GM23248 (cell line): ENCODE measurements at regions not wholly inside any gene's neighbourhood (a gene's known extent, or its start where the extent isn't known, plus 50 kb on each side); places are given as distances from the start of the nearest gene placed in this dataset.
A peak's percentile ranks its signal among the peaks of the same experiment; 100 is the strongest.

Experiments used
- DNase-seq: peaks from one replicate; pipeline ENCODE4 v3.0.0-alpha.2; 2015
- H2AFZ ChIP-seq: fragments of 200-600 bp; sonication (generic); 2 replicates; pipeline ENCODE4 v1.6.1; 2016; ENCODE audit warnings: antibody characterized with exemption
- H3F3A ChIP-seq: fragments of 200-600 bp; sonication (generic); 2 replicates; pipeline ENCODE4 v1.6.1; 2016; ENCODE audit warnings: mild to moderate bottlenecking, antibody characterized with exemption, mixed run types; ENCODE audit not compliant: insufficient read depth
- H3K27ac ChIP-seq: fragments of 200-600 bp; sonication (generic); 2 replicates; pipeline ENCODE4 v1.5.1; 2016; ENCODE audit warnings: mild to moderate bottlenecking
- H3K27me3 ChIP-seq: fragments of 200-600 bp; sonication (generic); replicated peaks from 2 replicates; pipeline ENCODE4 v1.6.1; 2016; ENCODE audit warnings: mild to moderate bottlenecking; ENCODE audit not compliant: insufficient read depth
- H3K36me3 ChIP-seq: fragments of 200-600 bp; sonication (generic); 2 replicates; pipeline ENCODE4 v1.6.1; 2016; ENCODE audit warnings: low read depth, mild to moderate bottlenecking
- H3K4me1 ChIP-seq: fragments of 200-600 bp; sonication (generic); 2 replicates; pipeline ENCODE4 v1.6.1; 2016; ENCODE audit warnings: mild to moderate bottlenecking; ENCODE audit not compliant: insufficient read depth
- H3K4me2 ChIP-seq: fragments of 200-600 bp; sonication (generic); one replicate; pipeline ENCODE4 v1.6.1; 2016; ENCODE audit warnings: mild to moderate bottlenecking; ENCODE audit not compliant: unreplicated experiment
- H3K4me3 ChIP-seq: fragments of 200-600 bp; sonication (generic); 2 replicates; pipeline ENCODE4 v1.5.1; 2016; ENCODE audit warnings: mild to moderate bottlenecking
- H3K79me2 ChIP-seq: fragments of 200-600 bp; sonication (generic); 2 replicates; pipeline ENCODE4 v1.6.1; 2016; ENCODE audit warnings: mild to moderate bottlenecking; ENCODE audit not compliant: insufficient read depth
- H3K9ac ChIP-seq: fragments of 200-600 bp; sonication (generic); 2 replicates; pipeline ENCODE4 v1.6.1; 2016; ENCODE audit warnings: mild to moderate bottlenecking
- H3K9me2 ChIP-seq: fragments of 200-600 bp; sonication (generic); 2 replicates; pipeline ENCODE4 v1.6.1; 2016; ENCODE audit warnings: mixed run types, mild to moderate bottlenecking, moderate library complexity; ENCODE audit not compliant: insufficient read depth
- H3K9me3 ChIP-seq: fragments of 200-600 bp; sonication (generic); one replicate; pipeline ENCODE4 v1.6.1; 2017; ENCODE audit warnings: low read depth
- H4K20me1 ChIP-seq: fragments of 200-600 bp; sonication (generic); 2 replicates; pipeline ENCODE4 v1.6.0; 2016; ENCODE audit not compliant: insufficient read depth
- EZH2 ChIP-seq: fragments of 200-600 bp; sonication (generic); IDR thresholded peaks from 2 replicates; pipeline ENCODE4 v1.6.1; 2018; ENCODE audit warnings: antibody characterized with exemption, mild to moderate bottlenecking; ENCODE audit not compliant: insufficient read depth, poor library complexity, severe bottlenecking
- EZH2phosphoT487 ChIP-seq: fragments of 200-600 bp; sonication (generic); IDR thresholded peaks from 2 replicates; pipeline ENCODE4 v1.6.1; 2018; ENCODE audit warnings: antibody characterized with exemption, moderate library complexity, mild to moderate bottlenecking, low read depth; ENCODE audit not compliant: insufficient read depth
- WGBS, 2 experiments: methylation state at CpG; one replicate each; pipeline ENCODE4 v1.1.6; 2015 to 2017; ENCODE audit warnings: low lambda C conversion rate in 2 of 2, low coverage in 1 of 2; ENCODE audit errors: missing lambda C conversion rate in 2 of 2; 5-methylcytosine and 5-hydroxymethylcytosine counted together
- in situ Hi-C: fragments of 300-500 bp; cut with MboI; formaldehyde crosslinking; loops from 2 replicates; pipeline ENCODE4 v1.15.0; 2020

DNA sequence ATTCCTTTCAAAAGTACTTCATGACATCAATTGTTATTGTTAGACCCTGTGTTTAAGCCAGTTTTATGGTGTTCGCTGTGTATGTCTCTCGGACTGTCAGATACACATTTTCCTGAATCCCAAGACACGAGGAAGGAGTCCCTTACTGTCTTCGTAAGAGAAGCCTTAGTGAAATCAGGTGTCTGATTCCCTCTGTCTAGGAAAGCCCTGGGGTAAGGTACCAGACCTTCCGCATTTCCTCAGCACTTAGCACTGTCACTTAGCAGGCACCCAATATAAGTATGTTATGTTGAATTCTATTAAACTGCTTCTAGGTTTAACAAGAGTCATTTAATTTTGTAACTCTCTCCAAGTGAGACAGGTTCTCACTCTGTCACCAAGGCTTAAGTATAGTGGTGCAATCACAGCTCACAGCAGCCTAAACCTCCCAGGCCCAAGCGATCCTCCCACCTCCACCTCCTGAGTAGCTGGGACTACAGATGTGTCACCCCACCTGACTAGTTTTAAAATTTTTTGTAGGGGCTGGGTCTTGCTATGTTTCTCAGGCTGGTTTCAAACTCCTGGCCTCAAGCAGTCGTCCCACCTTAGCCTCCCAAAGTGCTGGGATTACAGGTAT, 111.0 kb downstream of the BBS10 start:
- no peak overlapping the region for H3K27ac ChIP-seq
- H3F3A ChIP-seq, result peaks cover 4% of the 10 kb centered on the region; the same call in 1 of the 2 replicates
- H3K4me2 ChIP-seq, result no peak overlapping the region
- H2AFZ ChIP-seq, result no peak overlapping the region
- in situ Hi-C loops, result no loop called here
- H3K9me2 ChIP-seq, result no peaks in the 10 kb centered on the region
- DNase-seq, result no peak
- H3K79me2 ChIP-seq, result no peaks in the 10 kb centered on the region
- H3K4me1 ChIP-seq, result peaks cover 15% of the 10 kb centered on the region; the same call in 1 of the 2 replicates
- no peaks in the 10 kb centered on the region for H4K20me1 ChIP-seq
- H3K27me3 ChIP-seq, result no peaks in the 10 kb centered on the region
- H3K9ac ChIP-seq, result no peak overlapping the region
- H3K4me3 ChIP-seq, result no peak overlapping the region
- 79 to 80% methylated on average over 7 of the region's 7 CpGs for WGBS, 2 experiments
- no peaks in the 10 kb centered on the region for H3K9me3 ChIP-seq
- H3K36me3 ChIP-seq, result no peaks in the 10 kb centered on the region
- TF ChIP-seq EZH2phosphoT487 (no peak), EZH2 (no peak)

DNA sequence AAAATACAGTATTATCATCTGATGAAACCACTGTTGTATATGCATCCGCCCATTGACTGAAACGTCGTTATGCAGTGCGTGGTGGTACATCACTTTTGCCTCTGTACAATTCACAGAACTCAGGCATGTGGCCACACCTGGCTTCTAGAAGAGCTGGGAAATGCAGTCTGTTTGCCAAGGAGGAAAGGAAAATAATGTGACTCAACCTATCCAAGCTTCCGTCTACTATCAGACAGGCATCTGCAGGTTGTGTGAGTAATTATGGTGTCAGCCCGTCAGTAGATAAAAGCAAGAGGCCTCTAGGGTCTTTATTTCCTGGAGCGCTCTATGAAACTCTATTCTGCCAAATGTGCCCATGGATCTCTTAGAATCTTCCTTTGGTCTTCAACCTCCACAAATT, 111.6 kb downstream of the BBS10 start:
- H2AFZ ChIP-seq, result no peak overlapping the region
- WGBS, 2 experiments, result 68 to 72% methylated on average over 7 of the region's 7 CpGs
- no peak overlapping the region for H3K27ac ChIP-seq
- H3K9me3 ChIP-seq, result no peaks in the 10 kb centered on the region
- in situ Hi-C loops, result no loop called here
- no peak overlapping the region for H3K4me3 ChIP-seq
- no peaks in the 10 kb centered on the region for H4K20me1 ChIP-seq
- no peaks in the 10 kb centered on the region for H3K79me2 ChIP-seq
- H3K9ac ChIP-seq, result no peak overlapping the region
- H3K36me3 ChIP-seq, result no peaks in the 10 kb centered on the region
- H3K27me3 ChIP-seq, result no peaks in the 10 kb centered on the region
- H3F3A ChIP-seq, result peaks cover 4% of the 10 kb centered on the region; the same call in 1 of the 2 replicates
- H3K4me1 ChIP-seq, result peaks cover 14% of the 10 kb centered on the region; the same call in 1 of the 2 replicates
- DNase-seq, result peak; percentile 41
- TF ChIP-seq EZH2phosphoT487 (no peak), EZH2 (no peak)
- no peak overlapping the region for H3K4me2 ChIP-seq
- H3K9me2 ChIP-seq, result no peaks in the 10 kb centered on the region

DNA sequence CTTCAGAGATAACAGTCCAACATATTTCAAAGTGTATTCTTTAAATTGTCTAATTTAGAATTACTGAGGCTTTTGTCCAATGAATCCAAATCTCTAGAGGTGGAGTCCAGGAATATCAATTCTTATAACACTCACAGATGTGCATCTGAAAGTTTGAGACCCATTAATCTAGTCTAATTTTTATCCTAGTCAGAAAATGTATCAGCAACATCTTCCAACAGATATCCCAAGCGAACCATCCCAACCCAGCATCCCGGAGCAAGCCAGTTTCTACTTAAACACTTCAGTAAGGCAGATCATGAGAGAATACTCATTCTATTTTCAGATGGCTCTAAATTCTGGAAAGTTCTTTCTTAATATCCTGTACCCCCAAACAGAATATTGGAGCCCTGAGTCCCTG, 113.5 kb downstream of the BBS10 start:
- no peak overlapping the region for H3K27ac ChIP-seq
- H3F3A ChIP-seq, result peaks cover 4% of the 10 kb centered on the region; the same call in 1 of the 2 replicates
- no peak overlapping the region for H3K4me3 ChIP-seq
- no peak overlapping the region for H2AFZ ChIP-seq
- no peaks in the 10 kb centered on the region for H3K36me3 ChIP-seq
- no peaks in the 10 kb centered on the region for H4K20me1 ChIP-seq
- WGBS, 2 experiments, result 95 to 96% methylated on average over 2 of the region's 2 CpGs
- H3K4me1 ChIP-seq, result peaks cover 14% of the 10 kb centered on the region; the same call in 1 of the 2 replicates
- H3K9ac ChIP-seq, result no peak overlapping the region
- H3K79me2 ChIP-seq, result no peaks in the 10 kb centered on the region
- H3K9me3 ChIP-seq, result no peaks in the 10 kb centered on the region
- DNase-seq, result no peak
- no peak overlapping the region for H3K4me2 ChIP-seq
- in situ Hi-C loops, result no loop called here
- no peak for TF ChIP-seq EZH2phosphoT487
- TF ChIP-seq EZH2, result no peak
- H3K27me3 ChIP-seq, result no peaks in the 10 kb centered on the region
- H3K9me2 ChIP-seq, result no peaks in the 10 kb centered on the region

DNA sequence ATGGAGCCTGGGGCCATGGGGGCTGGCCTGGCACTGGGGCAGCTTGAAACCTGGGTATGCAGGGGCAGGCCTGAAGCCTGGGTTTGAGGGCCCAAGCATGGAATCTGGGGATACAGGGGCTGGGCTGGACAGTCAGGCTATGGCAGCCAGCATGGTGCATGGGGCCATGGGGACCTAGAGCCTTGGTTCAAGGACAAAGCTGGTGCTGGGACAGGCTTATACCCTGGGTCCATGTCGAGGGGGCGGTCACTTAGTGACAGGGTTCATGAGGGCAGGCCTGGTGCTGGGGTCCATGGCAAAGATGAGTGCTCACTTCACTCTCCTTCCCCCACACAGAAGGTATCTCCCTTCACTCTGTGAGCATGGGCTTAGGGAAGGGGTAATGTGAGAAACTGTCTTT, 116.2 kb downstream of the BBS10 start:
- Histone ChIP-seq H4K20me1 (no peaks in the 10 kb centered on the region), H3K27ac (no peak overlapping the region), H2AFZ (no peak overlapping the region), H3K9me2 (no peaks in the 10 kb centered on the region), H3K4me3 (no peak overlapping the region), H3K79me2 (no peaks in the 10 kb centered on the region), H3K9me3 (no peaks in the 10 kb centered on the region), H3K4me1 (peaks cover 7% of the 10 kb centered on the region; the same call in 1 of the 2 replicates), H3K27me3 (no peaks in the 10 kb centered on the region), H3K36me3 (no peaks in the 10 kb centered on the region), H3F3A (no peaks in the 10 kb centered on the region), H3K9ac (no peak overlapping the region), H3K4me2 (no peak overlapping the region)
- WGBS, 2 experiments, result 71 to 73% methylated on average over 2 of the region's 2 CpGs
- in situ Hi-C loops, result no loop called here
- DNase-seq, result no peak
- TF ChIP-seq EZH2phosphoT487 (no peak), EZH2 (no peak)
